GM20431 (cell line): ENCODE measurements at regions not wholly inside any gene's neighbourhood (a gene's known extent, or its start where the extent isn't known, plus 50 kb on each side); places are given as distances from the start of the nearest gene placed in this dataset.

Experiments used
- in situ Hi-C: fragments of 300-500 bp; cut with MseI, MboI; formaldehyde crosslinking; loops from one replicate; pipeline ENCODE4 v1.15.0; 2020; ENCODE audit warnings: low sequenced_read_pairs; ENCODE audit not compliant: unreplicated experiment

GRCh38 chr16:80318107-80318506 is 222.7 kb upstream of the DYNLRB2 start:
- in situ Hi-C loops: no loop called here

DNA sequence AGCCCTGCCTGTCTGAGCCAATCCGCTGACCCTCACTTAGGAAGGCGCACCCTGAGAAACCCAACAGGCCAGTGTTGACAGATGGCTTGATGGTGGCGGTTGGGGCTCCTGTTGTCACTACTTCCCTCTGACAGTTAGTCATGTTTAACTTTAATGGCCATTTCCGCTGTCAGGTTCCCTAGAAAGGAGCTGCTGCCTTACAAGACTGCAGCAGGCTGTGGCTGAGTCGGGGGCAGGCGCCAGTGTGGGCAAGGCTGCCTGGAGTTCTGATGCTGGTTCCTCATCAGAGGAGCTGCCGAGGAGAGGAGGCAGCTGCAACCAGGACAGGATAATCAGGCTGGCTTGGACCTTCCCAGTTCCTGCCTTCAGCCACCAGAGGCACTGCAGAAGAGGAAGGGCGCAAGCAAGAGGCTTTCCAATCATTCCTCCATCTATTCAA is 223.2 kb upstream of the DYNLRB2 start:
- in situ Hi-C loops: no loop called here

- in situ Hi-C loops: no loop called here
These were observed 223.7 kb upstream of the DYNLRB2 start for GRCh38 chr16:80317116-80317515.

DNA sequence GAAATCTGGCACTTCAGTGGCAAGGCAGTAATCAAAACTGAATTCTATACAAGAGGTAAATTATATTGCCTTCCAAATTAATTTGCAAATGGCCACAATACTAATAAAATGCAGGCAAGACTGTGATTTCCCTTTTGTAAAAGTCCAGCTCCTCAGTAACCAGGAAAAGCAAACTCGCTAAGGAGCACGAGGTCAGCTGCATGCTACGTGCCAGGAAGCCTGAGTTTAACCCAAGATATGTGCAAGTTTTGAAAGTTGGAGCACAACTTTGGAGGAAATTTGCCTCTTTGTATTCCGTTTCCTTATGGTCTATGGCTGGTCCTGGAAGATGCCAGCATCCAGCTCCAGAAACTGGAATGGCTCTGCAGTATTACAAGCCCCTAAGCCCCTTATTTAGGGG is 226.8 kb upstream of the DYNLRB2 start:
- in situ Hi-C loops: no loop called here

GRCh38 chr16:80309178-80309577 is 231.6 kb upstream of the DYNLRB2 start:
- in situ Hi-C loops: no loop called here

GRCh38 chr16:80305410-80305809 is 235.4 kb upstream of the DYNLRB2 start:
- in situ Hi-C loops: no loop called here

DNA sequence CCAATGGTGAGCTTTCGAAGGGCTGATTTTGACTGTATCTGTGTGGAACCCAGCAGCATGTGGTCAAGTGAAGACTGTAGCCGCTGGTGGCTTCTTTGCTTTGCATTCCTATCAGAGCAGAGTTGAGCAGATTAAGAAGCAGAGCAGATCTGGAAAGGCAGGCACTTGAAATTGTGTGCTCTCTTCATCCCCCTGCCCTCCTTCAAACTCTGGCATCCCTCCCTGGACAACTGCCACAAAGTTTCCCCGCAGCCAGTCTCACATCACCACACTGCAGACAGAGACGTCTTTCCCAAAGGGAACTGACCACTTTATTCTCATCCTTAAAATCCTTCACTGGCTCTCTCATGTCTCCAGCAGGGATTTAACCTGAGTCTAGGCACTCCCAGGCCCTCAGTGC is 237.1 kb upstream of the DYNLRB2 start:
- in situ Hi-C loops: no loop called here

GRCh38 chr16:80300876-80301275 is 239.9 kb upstream of the DYNLRB2 start:
- in situ Hi-C loops: no loop called here

- in situ Hi-C loops: no loop called here
These were observed 240.3 kb upstream of the DYNLRB2 start for GRCh38 chr16:80300456-80300855.

- in situ Hi-C loops: no loop called here
These were observed 241.4 kb upstream of the DYNLRB2 start for GRCh38 chr16:80299416-80299815.

DNA sequence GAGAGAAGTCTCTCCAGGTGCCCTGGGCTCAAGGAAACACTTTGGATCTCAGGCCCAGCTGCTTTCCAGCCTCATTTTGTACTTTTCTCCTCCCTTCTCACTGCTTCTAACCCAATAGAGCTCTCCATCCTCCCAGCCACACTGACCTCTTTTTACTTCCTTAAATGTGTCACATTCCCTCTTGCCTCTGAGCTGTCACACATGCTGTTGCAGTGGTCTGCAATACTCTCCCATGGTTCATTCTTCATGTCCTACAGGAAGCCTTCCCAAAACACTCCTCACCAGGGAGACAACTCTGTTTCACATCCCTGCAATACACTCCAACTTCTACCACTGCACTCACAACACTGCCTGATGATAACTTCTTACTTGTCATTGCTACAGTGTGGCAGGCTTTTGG is 242.1 kb upstream of the DYNLRB2 start:
- in situ Hi-C loops: no loop called here

GRCh38 chr16:80296034-80296433 is 244.8 kb upstream of the DYNLRB2 start:
- in situ Hi-C loops: no loop called here

- in situ Hi-C loops: no loop called here
These were observed 246.6 kb upstream of the DYNLRB2 start for GRCh38 chr16:80294172-80294571.

GRCh38 chr16:80288616-80289015 is 252.2 kb upstream of the DYNLRB2 start:
- in situ Hi-C loops: no loop called here

DNA sequence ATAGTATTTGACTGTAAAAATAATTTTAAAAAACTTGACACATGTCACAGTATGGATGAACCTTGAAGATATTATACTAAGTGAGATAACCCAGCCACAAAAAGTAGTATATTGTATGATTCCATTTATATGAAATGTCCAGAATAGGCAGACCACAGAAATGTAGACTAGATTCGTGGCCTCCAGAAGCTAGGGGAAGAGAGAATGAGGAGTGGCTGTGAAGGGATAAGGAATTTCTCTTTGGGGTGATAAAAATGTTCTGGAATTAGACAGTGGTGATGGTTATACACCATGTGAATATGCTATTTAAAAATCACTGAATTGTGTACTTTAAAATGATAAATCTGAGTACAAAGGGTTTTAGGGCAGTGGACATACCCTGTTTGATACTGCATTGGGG is 253.1 kb upstream of the DYNLRB2 start:
- in situ Hi-C loops: no loop called here

- in situ Hi-C loops: no loop called here
These were observed 255.7 kb upstream of the DYNLRB2 start for GRCh38 chr16:80285104-80285503.

DNA sequence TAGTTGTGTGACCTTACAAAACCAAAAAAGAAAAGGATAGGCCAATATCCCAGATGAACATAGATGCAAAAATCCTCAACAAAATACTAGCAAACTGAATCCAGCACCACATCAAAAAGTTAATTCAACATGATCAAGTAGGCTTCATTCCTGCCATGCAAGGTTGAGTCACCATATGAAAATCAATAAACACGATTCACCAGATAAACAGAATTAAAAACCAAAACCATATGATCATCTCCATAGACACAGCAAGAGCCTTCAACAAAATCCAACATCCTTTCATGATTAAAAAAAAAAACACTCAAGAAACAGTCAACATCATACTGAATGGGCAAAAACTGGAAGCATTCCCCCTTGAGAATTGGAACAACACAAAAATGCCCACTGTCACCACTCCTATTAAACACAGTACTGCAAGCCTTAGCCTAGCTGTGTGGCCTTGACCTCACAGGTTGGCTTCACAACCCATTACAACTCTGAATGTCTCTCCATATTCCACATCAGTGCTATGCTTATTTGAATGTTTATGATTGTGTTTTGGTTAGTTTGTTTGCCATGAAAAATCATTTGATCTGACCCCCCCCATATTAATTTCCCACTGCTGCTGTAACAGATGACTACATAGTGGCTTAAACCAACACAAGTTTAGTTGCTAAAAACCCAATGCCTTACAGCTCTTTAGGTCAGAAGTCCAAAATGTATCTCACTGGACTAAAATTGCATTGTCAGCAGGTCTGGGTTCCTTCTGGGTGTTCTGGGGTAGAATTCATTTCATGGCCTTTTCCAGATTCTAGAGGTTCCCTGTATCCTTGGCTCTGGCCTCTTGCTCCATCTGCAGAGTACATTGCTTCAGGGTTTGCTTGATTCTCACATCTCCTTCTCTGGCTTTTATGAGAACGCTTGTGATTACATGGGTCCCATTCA is 257.1 kb upstream of the DYNLRB2 start:
- in situ Hi-C loops: no loop called here

GRCh38 chr16:80280557-80280956 is 260.2 kb upstream of the DYNLRB2 start:
- in situ Hi-C loops: no loop called here

DNA sequence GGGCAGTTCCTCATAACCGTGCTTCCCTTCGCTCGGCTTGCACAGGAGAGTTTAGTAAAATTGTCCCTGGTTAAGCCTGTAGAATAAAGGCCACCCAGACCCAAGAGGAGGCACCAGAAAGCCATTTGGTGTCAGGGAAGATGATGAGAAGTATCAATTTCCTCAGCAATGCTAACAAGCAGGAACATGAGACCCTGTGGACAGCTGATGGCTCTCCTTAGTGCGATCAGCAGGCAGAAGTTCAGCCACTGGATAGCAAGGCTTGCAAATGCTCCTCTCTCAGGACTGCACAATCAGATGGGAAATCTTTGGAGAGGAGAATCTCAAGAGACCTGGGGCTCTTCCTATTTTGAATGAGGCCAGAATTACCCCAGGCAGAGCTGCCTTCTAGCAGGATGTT is 261.1 kb upstream of the DYNLRB2 start:
- in situ Hi-C loops: no loop called here

- in situ Hi-C loops: no loop called here
These were observed 263.6 kb upstream of the DYNLRB2 start for GRCh38 chr16:80277182-80277581.

DNA sequence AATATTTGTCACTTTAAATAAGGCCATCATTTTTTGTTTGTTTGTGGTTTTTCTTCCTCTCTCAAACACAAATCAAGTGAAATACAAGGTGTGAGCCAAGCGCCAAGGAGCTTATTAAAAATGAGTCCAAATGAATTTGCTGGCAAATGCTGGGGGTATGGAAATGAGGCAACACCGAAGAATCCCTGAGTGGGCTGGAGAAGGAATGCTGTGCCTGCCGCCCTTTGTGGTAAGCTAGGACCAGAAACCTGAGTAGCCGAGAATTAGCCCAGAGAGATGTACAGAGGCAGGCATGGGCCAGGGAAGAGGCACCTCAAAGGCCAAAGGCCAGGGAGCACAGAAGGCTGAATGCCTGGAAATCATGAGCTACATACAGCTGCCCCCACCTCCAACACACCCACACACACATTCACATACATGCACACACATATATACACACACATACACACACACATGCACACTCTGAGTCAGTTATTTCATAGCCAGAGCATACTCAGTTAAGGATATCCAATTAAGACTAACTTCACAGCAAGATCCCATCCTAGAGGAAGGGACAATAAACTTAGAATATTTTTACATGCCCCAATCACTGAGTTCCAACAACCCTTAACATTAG is 266.1 kb upstream of the DYNLRB2 start:
- in situ Hi-C loops: no loop called here
